DOHH2 (cell line): ENCODE measurements at regions not wholly inside any gene's neighbourhood (a gene's known extent, or its start where the extent isn't known, plus 50 kb on each side); places are given as distances from the start of the nearest gene placed in this dataset.

Experiments
- EZH2phosphoT487 ChIP-seq: fragments of 200-600 bp; sonication (generic); IDR thresholded peaks from 2 replicates; pipeline ENCODE4 v1.6.1; 2017; ENCODE audit warnings: borderline replicate concordance, mild to moderate bottlenecking, antibody characterized with exemption, low read length, moderate library complexity, mixed read lengths
- TF ChIP-seq, protein P1 (sequence below): fragments of 200-600 bp; sonication (generic); IDR thresholded peaks from one replicate; pipeline ENCODE4 v1.5.1; 2014; ENCODE audit warnings: antibody characterized with exemption, mild to moderate bottlenecking, low read depth, low read length; ENCODE audit not compliant: poor library complexity, severe bottlenecking

GRCh38 chr3:154835639-154836038 lies 244.5 kb upstream of the MME start:
- TF ChIP-seq, protein P1, sequence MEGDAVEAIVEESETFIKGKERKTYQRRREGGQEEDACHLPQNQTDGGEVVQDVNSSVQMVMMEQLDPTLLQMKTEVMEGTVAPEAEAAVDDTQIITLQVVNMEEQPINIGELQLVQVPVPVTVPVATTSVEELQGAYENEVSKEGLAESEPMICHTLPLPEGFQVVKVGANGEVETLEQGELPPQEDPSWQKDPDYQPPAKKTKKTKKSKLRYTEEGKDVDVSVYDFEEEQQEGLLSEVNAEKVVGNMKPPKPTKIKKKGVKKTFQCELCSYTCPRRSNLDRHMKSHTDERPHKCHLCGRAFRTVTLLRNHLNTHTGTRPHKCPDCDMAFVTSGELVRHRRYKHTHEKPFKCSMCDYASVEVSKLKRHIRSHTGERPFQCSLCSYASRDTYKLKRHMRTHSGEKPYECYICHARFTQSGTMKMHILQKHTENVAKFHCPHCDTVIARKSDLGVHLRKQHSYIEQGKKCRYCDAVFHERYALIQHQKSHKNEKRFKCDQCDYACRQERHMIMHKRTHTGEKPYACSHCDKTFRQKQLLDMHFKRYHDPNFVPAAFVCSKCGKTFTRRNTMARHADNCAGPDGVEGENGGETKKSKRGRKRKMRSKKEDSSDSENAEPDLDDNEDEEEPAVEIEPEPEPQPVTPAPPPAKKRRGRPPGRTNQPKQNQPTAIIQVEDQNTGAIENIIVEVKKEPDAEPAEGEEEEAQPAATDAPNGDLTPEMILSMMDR, result no peak
- no peak for TF ChIP-seq EZH2phosphoT487
